Right lobe of liver (tissue), 6 donors: ENCODE measurements at regions not wholly inside any gene's neighbourhood (a gene's known extent, or its start where the extent isn't known, plus 50 kb on each side); places are given as distances from the start of the nearest gene placed in this dataset.

Source experiments
- ATAC-seq, 4 donors: fragments of 200-7000 bp; cut with Tn5 transposase; one replicate each; pipeline ENCODE4 v1.9.1; 2020; ENCODE audit warnings: mild to moderate bottlenecking in 4 of 4, moderate library complexity in 4 of 4
- DNase-seq, 3 donors: peaks; one replicate each; pipeline ENCODE4 v3.0.0-alpha.2; 2020
- H3K27ac ChIP-seq, 3 donors: fragments of 200-600 bp; one replicate each; pipeline ENCODE4 v1.8.0; 2022
- H3K27me3 ChIP-seq, 2 donors: fragments of 200-600 bp; one replicate each; pipeline ENCODE4 v1.8.0; 2022
- H3K36me3 ChIP-seq, 4 donors: fragments of 200-600 bp; sonication (generic) in 1 of 4; one replicate each; pipeline versions ENCODE4 v1.5.1 to v1.8.0; 2017 to 2022; ENCODE audit warnings: control low read depth in 1 of 4
- H3K4me1 ChIP-seq, 4 donors: fragments of 200-600 bp; sonication (generic) in 1 of 4; one replicate each; pipeline versions ENCODE4 v1.5.1 to v1.8.0; 2017 to 2022; ENCODE audit warnings: control low read depth in 1 of 4
- H3K4me3 ChIP-seq, 3 donors: fragments of 200-600 bp; one replicate each; pipeline ENCODE4 v1.8.0; 2022
- H3K9me3 ChIP-seq, 4 donors: fragments of 200-600 bp; sonication (generic) in 1 of 4; one replicate each; pipeline versions ENCODE4 v1.5.1 to v1.8.0; 2017 to 2022; ENCODE audit warnings: control low read depth in 1 of 4
- CTCF ChIP-seq, 4 donors: fragments of 200-600 bp in 3 of 4; fragments of 450-650 bp in 1 of 4; IDR thresholded peaks; one replicate each; pipeline versions ENCODE4 v1.5.1 to v1.8.0; 2016 to 2022; ENCODE audit warnings: antibody characterized with exemption in 4 of 4, mild to moderate bottlenecking in 2 of 4
- POLR2A ChIP-seq: fragments of 450-650 bp; IDR thresholded peaks from one replicate; pipeline ENCODE4 v1.6.1; 2017; ENCODE audit warnings: antibody characterized with exemption, mild to moderate bottlenecking
- WGBS: methylation state at CpG from one replicate; pipeline ENCODE4 v1.1.6; 2018; ENCODE audit warnings: low coverage, low lambda C conversion rate; ENCODE audit not compliant: insufficient coverage; ENCODE audit errors: missing lambda C conversion rate; 5-methylcytosine and 5-hydroxymethylcytosine counted together
- intact Hi-C, 2 donors: fragments of 100-400 bp; cut with DNase I; formaldehyde crosslinking; loops; one replicate each; pipeline versions ENCODE4 v1.11.2 to v1.14.1; 2022
- donor health status: DM: no; HTN: yes; CAD: no.
- donor health status: DM: no; HTN: no; CAD: no.
- donor health status: DM: no; HTN: no; CAD: no.
- donor health status: DM: no; HTN: yes; CAD: no.
- donor health status: DM: no; HTN: yes; CAD: no.

GRCh38 chr4:4945829-4946228 is 73.4 kb downstream of the CYTL1 start:
- H3K4me3 ChIP-seq: no peak overlapping the region
- H3K4me1 ChIP-seq: no peaks in the 10 kb centered on the region
- intact Hi-C loops: no loop called here
- 23% methylated on average over 1 of the region's 1 CpG for WGBS
- DNase-seq (no peak), ATAC-seq (no peak)
- no peak overlapping the region for H3K27ac ChIP-seq
- H3K36me3 ChIP-seq: no peaks in the 10 kb centered on the region
- H3K9me3 ChIP-seq: no peaks in the 10 kb centered on the region
- H3K27me3 ChIP-seq: no peaks in the 10 kb centered on the region
- TF ChIP-seq CTCF (IDR thresholded peaks at IDR 0.05): no peak
- TF ChIP-seq POLR2A: no peak

DNA sequence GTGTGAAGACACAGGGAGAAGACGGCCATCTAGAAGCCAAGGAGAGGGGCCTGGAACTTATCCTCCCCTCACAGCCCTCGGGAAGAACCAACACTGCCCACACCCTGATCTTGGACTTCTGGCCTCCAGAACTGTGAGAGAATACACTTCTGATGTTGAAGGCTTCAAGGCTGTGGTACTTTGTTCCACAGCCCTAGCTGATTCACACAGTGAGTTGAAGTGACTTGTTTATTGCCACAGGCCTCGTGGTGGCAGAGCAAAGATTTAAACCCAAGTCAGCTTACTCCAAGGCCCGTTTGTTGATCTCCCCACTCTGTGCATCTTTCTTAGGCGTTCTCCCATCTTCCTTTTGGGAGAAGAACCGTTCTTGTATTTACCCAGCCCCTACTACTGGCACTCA is 72.8 kb downstream of the CYTL1 start:
- Histone ChIP-seq H3K27me3 (no peaks in the 10 kb centered on the region), H3K4me1 (no peaks in the 10 kb centered on the region), H3K9me3 (no peaks in the 10 kb centered on the region), H3K36me3 (no peaks in the 10 kb centered on the region), H3K27ac (no peak overlapping the region), H3K4me3 (no peak overlapping the region)
- TF ChIP-seq CTCF (IDR thresholded peaks at IDR 0.05) (no peak), POLR2A (no peak)
- DNase-seq (no peak), ATAC-seq (no peak)
- intact Hi-C loops: no loop called here
- 34% methylated on average over 3 of the region's 6 CpGs for WGBS

DNA sequence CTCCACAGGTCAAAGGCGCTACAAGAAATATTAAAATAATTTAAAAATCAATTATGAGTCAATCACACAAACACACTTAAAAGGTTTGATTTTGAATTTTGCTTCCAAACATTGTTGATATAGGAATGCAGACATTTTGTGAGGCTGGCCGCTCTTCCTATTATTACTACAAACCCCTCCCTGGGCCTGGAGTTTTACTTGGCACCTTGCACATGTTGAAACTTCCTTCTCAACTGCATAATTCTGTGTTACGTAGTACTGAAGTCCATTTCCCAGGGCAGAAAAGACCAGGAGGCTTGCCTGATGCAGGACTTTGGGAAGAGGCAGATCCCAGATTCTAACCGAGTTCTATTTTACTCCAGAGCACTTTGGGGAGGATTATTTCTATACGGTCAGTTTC is 71.5 kb downstream of the CYTL1 start:
- DNase-seq (no peak), ATAC-seq (no peak)
- Histone ChIP-seq H3K27ac (no peak overlapping the region), H3K4me3 (no peak overlapping the region), H3K27me3 (no peaks in the 10 kb centered on the region), H3K4me1 (no peaks in the 10 kb centered on the region), H3K9me3 (no peaks in the 10 kb centered on the region), H3K36me3 (no peaks in the 10 kb centered on the region)
- TF ChIP-seq POLR2A (no peak), CTCF (IDR thresholded peaks at IDR 0.05) (no peak)
- 71% methylated on average over 5 of the region's 5 CpGs for WGBS
- intact Hi-C loops: no loop called here

DNA sequence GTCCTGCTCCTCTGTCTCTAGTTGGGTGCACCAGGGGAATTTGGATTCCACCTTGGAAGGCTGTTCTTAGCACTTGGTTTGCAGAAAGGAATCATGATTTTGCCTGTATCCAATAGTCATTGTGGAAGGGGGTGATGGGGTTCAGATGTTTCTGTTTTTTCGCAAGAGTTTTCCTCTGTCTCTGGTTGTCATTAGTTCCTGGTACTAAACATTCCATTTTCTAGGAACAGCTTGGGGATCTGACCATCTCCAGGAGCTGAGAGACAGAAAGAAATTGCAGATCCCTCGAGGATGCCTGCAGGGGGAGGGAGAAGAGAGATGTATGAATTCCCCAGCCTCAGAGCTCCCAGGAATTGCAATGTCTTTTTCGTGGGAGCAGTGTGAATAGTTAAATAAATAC is 70.9 kb downstream of the CYTL1 start:
- Histone ChIP-seq H3K9me3 (no peaks in the 10 kb centered on the region), H3K4me3 (no peak overlapping the region), H3K36me3 (no peaks in the 10 kb centered on the region), H3K27ac (no peak overlapping the region), H3K27me3 (no peaks in the 10 kb centered on the region), H3K4me1 (no peaks in the 10 kb centered on the region)
- 46% methylated on average over 3 of the region's 3 CpGs for WGBS
- DNase-seq: no peak
- TF ChIP-seq CTCF (IDR thresholded peaks at IDR 0.05) (no peak), POLR2A (no peak)
- no peak for ATAC-seq
- intact Hi-C loops: no loop called here
